GM20000 (cell line): ENCODE measurements at regions not wholly inside any gene's neighbourhood (a gene's known extent, or its start where the extent isn't known, plus 50 kb on each side); places are given as distances from the start of the nearest gene placed in this dataset.

Experiments used
- DNase-seq: peaks from one replicate; pipeline ENCODE4 v3.0.0; 2012; ENCODE audit warnings: low spot score
- CTCF ChIP-seq: IDR thresholded peaks from 2 replicates; pipeline ENCODE4 v1.5.1; 2012; ENCODE audit warnings: mild to moderate bottlenecking, control low read depth; ENCODE audit errors: extremely low read depth, missing control alignments

DNA sequence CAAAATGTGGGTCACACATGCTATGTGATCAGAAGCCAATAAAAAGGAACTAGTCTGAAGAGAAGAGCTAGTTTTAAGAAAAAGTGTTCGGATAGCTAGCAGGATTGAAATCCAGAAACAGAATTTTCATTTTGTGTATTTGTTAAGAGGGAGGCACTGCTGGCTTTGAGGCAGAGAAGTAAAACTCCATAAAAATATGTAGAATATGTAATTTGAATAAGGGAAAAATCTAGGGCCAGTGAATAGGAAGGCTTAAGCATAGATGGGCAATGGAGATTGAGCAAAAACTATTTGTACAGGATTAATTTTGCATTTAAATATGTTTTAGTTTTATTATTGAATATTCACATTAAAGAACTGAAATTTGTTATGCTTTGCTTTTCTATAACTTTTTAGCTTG, 399.9 kb upstream of the PITX2 start:
- no peak for DNase-seq
- no peak for TF ChIP-seq CTCF

DNA sequence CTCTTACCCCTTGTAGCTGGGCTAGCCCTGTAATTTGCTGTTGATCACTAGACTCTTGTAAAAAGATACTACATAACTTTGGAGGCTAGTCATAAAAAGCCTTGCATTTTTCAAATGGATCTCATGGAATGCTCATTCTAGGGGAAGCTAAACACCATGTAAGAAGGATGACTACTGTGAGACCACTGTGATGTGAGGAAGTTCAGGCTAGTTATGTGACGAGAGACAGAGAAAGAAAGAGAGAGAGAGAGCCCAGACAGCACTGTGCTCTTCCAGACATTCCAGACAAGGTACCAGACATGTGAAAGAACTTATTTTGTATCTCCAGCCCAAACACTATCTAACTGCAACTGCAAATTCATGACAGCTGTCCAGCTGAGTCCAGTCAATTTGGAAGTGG, 404.6 kb upstream of the PITX2 start:
- no peak for TF ChIP-seq CTCF
- DNase-seq, result no peak

GRCh38 chr4:111028795-111029194, 405.9 kb upstream of the PITX2 start:
- TF ChIP-seq CTCF, result no peak

DNA sequence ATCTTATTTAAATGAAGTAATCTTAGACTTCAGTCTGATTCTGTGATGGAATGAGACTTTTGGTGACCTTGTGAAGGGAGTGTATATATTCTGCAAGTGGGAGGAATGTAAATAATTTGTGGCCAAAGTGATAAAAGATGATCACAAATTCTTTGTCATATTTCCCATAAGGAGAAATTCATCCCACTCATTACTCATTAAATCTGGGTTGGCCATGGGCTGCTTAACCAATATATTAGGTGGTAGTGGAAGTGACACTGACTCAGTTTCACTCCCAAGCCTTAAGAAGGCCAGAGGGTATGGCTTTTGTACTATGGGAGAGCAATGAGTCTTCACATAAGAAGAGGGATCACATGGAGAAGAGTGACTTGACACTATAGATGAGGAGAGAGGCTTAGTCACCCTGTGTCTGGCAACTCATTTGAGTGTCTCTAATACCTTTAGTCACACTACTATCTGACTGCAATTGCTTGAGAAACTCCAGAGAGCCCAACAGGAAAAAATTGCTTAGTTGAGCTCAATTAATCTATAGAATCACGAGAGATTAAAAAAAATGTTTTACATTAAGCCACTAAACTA, 408.2 kb upstream of the PITX2 start:
- no peak for DNase-seq
- TF ChIP-seq CTCF, result no peak

More at GRCh38 chr4:111028795-111029194, 405.9 kb upstream of the PITX2 start:
- no peak for DNase-seq

GRCh38 chr4:111031596-111031995, 408.7 kb upstream of the PITX2 start:
- no peak for TF ChIP-seq CTCF
- DNase-seq, result no peak

DNA sequence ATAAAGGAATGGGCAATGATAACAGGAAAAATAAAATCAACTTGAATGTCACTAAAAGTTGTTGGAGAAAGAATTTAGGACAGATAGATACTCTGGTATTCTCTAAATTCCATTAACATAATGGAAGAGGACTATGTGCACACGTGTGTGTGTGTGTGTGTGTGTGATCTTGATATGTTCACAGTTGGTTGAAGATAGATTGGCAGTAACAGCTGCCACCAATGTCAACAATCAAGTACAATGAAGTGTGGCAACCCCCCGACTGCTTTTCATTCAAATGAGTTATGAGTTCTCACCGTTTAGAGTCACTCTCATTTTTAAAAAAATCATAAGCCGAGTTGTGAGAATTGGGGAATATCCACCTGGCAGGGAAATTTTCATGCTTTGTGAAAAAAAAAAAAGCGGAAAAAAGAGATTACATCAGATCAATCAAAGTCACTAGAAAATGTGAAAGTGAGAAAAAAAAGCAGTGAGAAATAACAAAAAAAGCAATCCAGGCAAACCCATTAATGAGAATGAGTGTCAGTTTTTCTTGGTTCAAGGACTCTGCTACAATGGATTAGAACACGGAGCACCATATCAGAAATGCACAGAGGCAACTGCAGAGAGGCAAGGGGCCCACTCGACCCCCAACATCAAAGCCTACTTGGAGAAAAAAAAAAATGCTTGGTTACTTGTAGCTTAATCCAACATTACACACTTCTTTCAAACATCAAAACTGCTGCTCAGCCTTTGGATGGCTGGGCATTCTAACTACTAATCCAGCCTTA, 414.9 kb upstream of the PITX2 start:
- no peak for TF ChIP-seq CTCF
- DNase-seq, result no peak

DNA sequence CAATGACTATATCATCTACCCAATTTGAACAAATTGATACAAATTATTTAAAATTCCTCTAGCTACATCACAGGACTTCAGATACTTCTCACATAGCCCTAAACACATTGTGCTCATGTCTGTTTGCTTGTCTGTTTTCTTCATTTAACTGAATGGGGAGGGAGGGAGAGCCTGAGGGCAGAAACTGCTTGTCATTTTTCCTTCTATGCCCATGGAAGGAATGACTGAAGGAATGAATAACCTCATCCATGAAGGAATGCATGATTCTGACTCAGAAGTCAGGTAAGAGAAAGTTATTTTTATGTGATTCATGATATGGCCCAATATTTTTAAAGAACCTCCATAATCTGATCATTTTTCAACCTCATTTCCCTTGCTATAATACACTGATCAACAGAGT, 418.0 kb upstream of the PITX2 start:
- no peak for DNase-seq
- no peak for TF ChIP-seq CTCF
